Nephron (organoid): ENCODE measurements at regions not wholly inside any gene's neighbourhood (a gene's known extent, or its start where the extent isn't known, plus 50 kb on each side); places are given as distances from the start of the nearest gene placed in this dataset.

Experiments
- H3K27ac Mint-ChIP-seq, 3 experiments: 2 replicates each; pipeline ENCODE4 v1.8.0; 2020; ENCODE audit warnings: mixed read lengths in 3 of 3, mild to moderate bottlenecking in 2 of 3, moderate library complexity in 1 of 3
- H3K27me3 Mint-ChIP-seq: 2 replicates; pipeline ENCODE4 v1.8.0; 2021; ENCODE audit warnings: low read depth, mild to moderate bottlenecking, moderate library complexity, mixed read lengths
- H3K36me3 Mint-ChIP-seq: 2 replicates; pipeline ENCODE4 v1.8.0; 2020; ENCODE audit warnings: low read depth, mixed read lengths
- H3K4me1 Mint-ChIP-seq: 2 replicates; pipeline ENCODE4 v1.8.0; 2020; ENCODE audit warnings: mixed read lengths
- H3K4me3 Mint-ChIP-seq, 3 experiments: 2 replicates each; pipeline ENCODE4 v1.8.0; 2020; ENCODE audit warnings: mild to moderate bottlenecking in 3 of 3, mixed read lengths in 3 of 3, moderate library complexity in 2 of 3
- H3K9me3 Mint-ChIP-seq: 2 replicates; pipeline ENCODE4 v1.8.0; 2020; ENCODE audit warnings: mixed read lengths
- TF ChIP-seq, protein P1 (sequence below), 3 experiments: fragments of 200-600 bp; sonication (generic); IDR thresholded peaks; one replicate each; pipeline ENCODE4 v1.5.0; 2021; ENCODE audit warnings: antibody characterized with exemption in 3 of 3; ENCODE audit not compliant: unreplicated experiment in 3 of 3

DNA sequence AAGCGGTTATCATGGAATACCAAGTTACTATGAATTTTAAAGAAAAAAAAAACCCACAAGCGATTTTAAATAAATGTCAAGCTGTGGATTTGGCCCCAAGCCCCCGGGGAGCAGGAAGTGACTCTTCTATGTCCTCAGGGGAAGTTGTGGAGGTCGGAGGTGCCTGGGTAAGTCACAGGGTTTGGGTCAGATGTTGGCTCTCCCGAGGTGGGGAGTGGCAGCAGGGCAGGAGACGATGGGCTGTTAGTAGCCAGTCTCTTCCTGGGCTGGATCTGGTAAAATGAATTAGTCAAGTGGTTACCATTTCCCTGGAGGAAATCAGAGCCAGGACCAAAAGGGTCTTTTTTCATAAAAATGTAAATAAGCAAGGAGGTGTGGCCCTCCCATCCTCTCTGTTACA, 316.7 kb downstream of the TLE3 start:
- peaks cover 12% of the 10 kb centered on the region for H3K27me3 Mint-ChIP-seq
- H3K27ac Mint-ChIP-seq: no peak overlapping the region
- peaks cover 4% of the 10 kb centered on the region for H3K36me3 Mint-ChIP-seq

DNA sequence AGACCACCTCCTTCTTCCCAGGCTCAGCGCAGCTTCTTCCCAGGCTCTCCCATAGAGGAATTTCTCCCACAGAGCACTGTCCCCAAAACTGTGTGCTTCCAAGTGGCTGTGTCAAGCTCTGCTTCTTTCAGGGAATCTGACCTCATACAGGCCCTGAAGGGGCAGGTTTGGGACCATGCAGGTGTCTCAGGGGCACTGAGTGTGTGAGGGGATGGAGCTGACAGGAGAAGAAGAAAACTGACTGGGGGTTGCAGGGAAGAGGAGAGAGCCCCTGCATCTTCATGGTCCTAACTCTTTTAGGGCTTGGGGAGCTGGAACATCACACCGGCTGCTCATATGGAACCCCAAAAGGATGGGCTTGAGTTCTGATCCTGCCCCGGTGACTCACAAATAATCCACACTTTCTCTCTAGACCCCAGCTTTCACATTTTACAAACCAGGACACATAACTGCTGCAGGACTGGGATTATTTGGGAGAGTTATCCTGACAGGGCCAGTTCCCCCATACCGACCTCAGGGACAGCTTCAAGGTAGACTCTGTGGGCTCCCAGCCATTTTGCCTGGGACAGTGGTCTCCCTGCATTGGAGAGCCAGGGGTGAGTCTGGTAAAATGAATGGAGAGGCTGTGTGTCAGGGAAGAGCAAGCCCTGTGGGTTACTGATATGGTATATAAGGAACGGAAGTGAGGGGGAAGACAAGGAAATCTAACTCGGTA, 316.1 kb downstream of the TLE3 start:
- TF ChIP-seq, protein P1, sequence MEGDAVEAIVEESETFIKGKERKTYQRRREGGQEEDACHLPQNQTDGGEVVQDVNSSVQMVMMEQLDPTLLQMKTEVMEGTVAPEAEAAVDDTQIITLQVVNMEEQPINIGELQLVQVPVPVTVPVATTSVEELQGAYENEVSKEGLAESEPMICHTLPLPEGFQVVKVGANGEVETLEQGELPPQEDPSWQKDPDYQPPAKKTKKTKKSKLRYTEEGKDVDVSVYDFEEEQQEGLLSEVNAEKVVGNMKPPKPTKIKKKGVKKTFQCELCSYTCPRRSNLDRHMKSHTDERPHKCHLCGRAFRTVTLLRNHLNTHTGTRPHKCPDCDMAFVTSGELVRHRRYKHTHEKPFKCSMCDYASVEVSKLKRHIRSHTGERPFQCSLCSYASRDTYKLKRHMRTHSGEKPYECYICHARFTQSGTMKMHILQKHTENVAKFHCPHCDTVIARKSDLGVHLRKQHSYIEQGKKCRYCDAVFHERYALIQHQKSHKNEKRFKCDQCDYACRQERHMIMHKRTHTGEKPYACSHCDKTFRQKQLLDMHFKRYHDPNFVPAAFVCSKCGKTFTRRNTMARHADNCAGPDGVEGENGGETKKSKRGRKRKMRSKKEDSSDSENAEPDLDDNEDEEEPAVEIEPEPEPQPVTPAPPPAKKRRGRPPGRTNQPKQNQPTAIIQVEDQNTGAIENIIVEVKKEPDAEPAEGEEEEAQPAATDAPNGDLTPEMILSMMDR (IDR thresholded peaks at IDR 0.05; ENCODE audit: unreplicated experiment in 3 of 3): no peak
- peaks cover 17% of the 10 kb centered on the region for H3K27me3 Mint-ChIP-seq
- H3K27ac Mint-ChIP-seq: no peak overlapping the region
- peaks cover 11% of the 10 kb centered on the region for H3K9me3 Mint-ChIP-seq
- H3K36me3 Mint-ChIP-seq: peaks cover 4% of the 10 kb centered on the region
- H3K4me1 Mint-ChIP-seq: peaks cover 21% of the 10 kb centered on the region
- no peak overlapping the region for H3K4me3 Mint-ChIP-seq

More for the DNA sequence above, 316.7 kb downstream of the TLE3 start:
- Mint-ChIP-seq H3K4me3 (no peak overlapping the region), H3K4me1 (peaks cover 21% of the 10 kb centered on the region), H3K9me3 (peaks cover 14% of the 10 kb centered on the region)
- TF ChIP-seq, protein P1 (IDR thresholded peaks at IDR 0.05; ENCODE audit: unreplicated experiment in 3 of 3): no peak

DNA sequence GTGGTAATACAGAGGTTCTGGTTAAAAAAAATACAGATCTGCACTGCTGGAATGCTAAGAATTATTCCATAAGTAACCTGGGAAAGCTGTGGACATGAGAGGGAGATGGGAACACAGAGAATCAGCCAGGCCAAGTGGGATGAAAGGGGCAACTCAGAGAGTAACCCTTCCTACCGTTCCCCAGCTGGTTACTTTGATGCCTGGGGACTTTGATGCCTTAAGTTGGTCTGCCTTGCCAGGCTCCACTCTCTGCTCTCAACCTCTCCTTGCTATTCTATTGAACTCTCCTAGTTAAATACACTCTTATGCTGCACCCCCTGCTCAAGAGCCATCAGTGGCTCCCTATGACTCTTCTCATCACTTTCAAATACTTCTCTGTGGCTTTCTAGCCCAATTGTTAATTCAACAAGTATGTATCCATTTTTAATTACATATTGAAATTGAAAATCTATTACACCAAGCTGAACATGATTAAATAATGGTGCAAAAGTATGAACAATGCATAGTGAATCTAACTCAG, 315.5 kb downstream of the TLE3 start:
- Mint-ChIP-seq H3K36me3 (peaks cover 4% of the 10 kb centered on the region), H3K4me3 (no peak overlapping the region), H3K27ac (no peak overlapping the region), H3K4me1 (peaks cover 21% of the 10 kb centered on the region), H3K9me3 (peaks cover 13% of the 10 kb centered on the region), H3K27me3 (peaks cover 21% of the 10 kb centered on the region)
- TF ChIP-seq, protein P1 (IDR thresholded peaks at IDR 0.05; ENCODE audit: unreplicated experiment in 3 of 3): no peak

DNA sequence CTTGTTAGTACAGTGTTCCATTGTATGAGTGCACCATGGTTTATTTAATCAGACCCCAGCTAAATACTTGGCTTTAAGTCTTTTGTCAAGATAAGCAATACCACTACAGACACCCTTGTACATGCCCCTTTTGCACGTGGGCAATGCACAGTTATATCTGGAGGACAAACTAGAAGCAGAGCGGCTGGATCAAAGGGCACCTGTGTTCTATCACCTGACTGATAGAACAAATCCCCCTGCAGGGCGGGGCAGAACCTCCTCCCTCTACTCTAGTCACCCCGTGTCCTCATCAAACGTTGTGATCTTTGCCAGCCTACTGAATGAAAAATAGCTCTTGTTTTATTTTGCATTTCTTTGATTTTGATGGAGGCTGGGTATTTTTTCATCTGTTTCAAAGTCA, 314.9 kb downstream of the TLE3 start:
- Mint-ChIP-seq H3K9me3 (peaks cover 7% of the 10 kb centered on the region), H3K27ac (no peak overlapping the region), H3K4me1 (peaks cover 21% of the 10 kb centered on the region), H3K36me3 (no peaks in the 10 kb centered on the region), H3K4me3 (no peak overlapping the region), H3K27me3 (peaks cover 24% of the 10 kb centered on the region)
- TF ChIP-seq, protein P1 (IDR thresholded peaks at IDR 0.05; ENCODE audit: unreplicated experiment in 3 of 3): no peak

DNA sequence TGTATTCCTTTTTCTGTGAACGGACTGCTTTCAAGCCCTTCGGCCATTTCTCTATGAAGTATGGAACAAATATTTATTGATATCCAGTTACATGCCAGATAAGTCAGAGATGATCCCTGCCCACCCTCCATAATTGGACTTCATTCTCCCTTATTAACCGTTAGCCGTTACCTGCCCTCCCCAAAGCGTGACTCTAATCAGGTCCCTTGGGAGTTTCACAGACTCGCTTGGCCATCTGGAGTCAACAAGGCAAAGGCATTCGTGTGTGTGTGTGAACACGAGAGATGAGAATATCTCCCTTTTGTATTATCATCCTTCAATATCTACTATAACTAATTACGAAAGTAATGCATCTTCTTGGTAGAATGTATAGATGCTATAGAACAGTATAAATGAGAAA, 314.5 kb downstream of the TLE3 start:
- Mint-ChIP-seq H3K4me3 (no peak overlapping the region), H3K27me3 (peaks cover 24% of the 10 kb centered on the region), H3K36me3 (no peaks in the 10 kb centered on the region), H3K9me3 (peaks cover 3% of the 10 kb centered on the region), H3K27ac (no peak overlapping the region), H3K4me1 (peaks cover 21% of the 10 kb centered on the region)
- TF ChIP-seq, protein P1 (IDR thresholded peaks at IDR 0.05; ENCODE audit: unreplicated experiment in 3 of 3): no peak
